GM12878 (cell line): ENCODE measurements at regions not wholly inside any gene's neighbourhood (a gene's known extent, or its start where the extent isn't known, plus 50 kb on each side); places are given as distances from the start of the nearest gene placed in this dataset.

Experiments used
- ATAC-seq: fragments of 200-7000 bp; cut with Tn5 transposase; 3 replicates; pipeline ENCODE4 v1.9.1; 2020; ENCODE audit warnings: mild to moderate bottlenecking, moderate library complexity
- BruUV-seq: library from RNA; stranded (reverse); fragments of 400-500 nt; replicated peaks from 2 replicates; lab custom pipeline; 2021; lab: Mats Ljungman, UMichigan
- CTCF ChIA-PET: fragments of 300-600 bp; sonication (Branson Sonifier 250); formaldehyde crosslinking; extraction: SDS; loops from one replicate; lab custom pipeline; 2021; ENCODE audit warnings: inconsistent platforms; lab: Yijun Ruan, JAX
- POLR2A ChIA-PET: fragments of 350-600 bp; formaldehyde crosslinking; extraction: SDS; loops from one replicate; lab custom pipeline; 2021; ENCODE audit warnings: inconsistent platforms; lab: Charles Lee
- RAD21 ChIA-PET: fragments of 300-600 bp; sonication (Branson Sonifier 250); formaldehyde crosslinking; loops from one replicate; lab custom pipeline; 2023; ENCODE audit warnings: antibody characterized with exemption; ENCODE audit not compliant: unreplicated experiment; lab: Charles Lee
- SMC1A ChIA-PET: fragments of 300-600 bp; sonication (Branson Sonifier 250); formaldehyde crosslinking; loops from one replicate; lab custom pipeline; 2023; ENCODE audit not compliant: unreplicated experiment, uncharacterized antibody; lab: Charles Lee
- DNase-seq: peaks from one replicate; pipeline ENCODE4 v3.0.0-alpha.2; 2011; ENCODE audit warnings: low read depth, low spot score
- FAIRE-seq: peaks from 3 replicates; lab custom pipeline; 2011; peaks lifted over from hg19 to GRCh38; lab: Jason Lieb, UNC
- H2AFZ ChIP-seq: 2 replicates; pipeline ENCODE4 v1.6.0; 2011; ENCODE audit warnings: low read depth, low read length, control low read depth; ENCODE audit not compliant: control insufficient read depth
- H3K27ac ChIP-seq: 2 replicates; pipeline ENCODE4 v1.5.1; 2011; ENCODE audit warnings: control low read depth; ENCODE audit not compliant: control insufficient read depth, insufficient read depth
- H3K27me3 ChIP-seq, 2 experiments: replicated peaks in 1 of 2; 2 replicates each; pipeline versions ENCODE4 v1.6.0 to v1.6.1; 2011; ENCODE audit warnings: low read length in 1 of 2; ENCODE audit not compliant: control insufficient read depth in 2 of 2, insufficient read depth in 2 of 2
- H3K36me3 ChIP-seq, 2 experiments: 2 replicates each; pipeline ENCODE4 v1.5.1; 2011; ENCODE audit warnings: low read length in 1 of 2; ENCODE audit not compliant: control insufficient read depth in 2 of 2, insufficient read depth in 2 of 2
- H3K4me1 ChIP-seq: 2 replicates; pipeline ENCODE4 v1.6.1; 2011; ENCODE audit warnings: mild to moderate bottlenecking, low read length, moderate library complexity, mixed read lengths; ENCODE audit not compliant: control insufficient read depth, insufficient read depth
- H3K4me2 ChIP-seq: 2 replicates; pipeline ENCODE4 v1.6.0; 2011; ENCODE audit warnings: control low read depth; ENCODE audit not compliant: control insufficient read depth, insufficient read depth
- H3K4me3 ChIP-seq: fragments of 200-600 bp; sonication (generic); 2 replicates; pipeline ENCODE4 v1.5.1; 2016
- H3K79me2 ChIP-seq: 2 replicates; pipeline ENCODE4 v1.6.0; 2011; ENCODE audit warnings: low read length; ENCODE audit not compliant: control insufficient read depth, insufficient read depth
- H3K9ac ChIP-seq: 2 replicates; pipeline ENCODE4 v1.8.0; 2011; ENCODE audit warnings: low read length, control low read depth, mixed read lengths; ENCODE audit not compliant: control insufficient read depth, insufficient read depth
- H3K9me3 ChIP-seq: replicated peaks from 3 replicates; pipeline ENCODE4 v1.5.1; 2011; ENCODE audit warnings: mild to moderate bottlenecking, low read length; ENCODE audit not compliant: control insufficient read depth, insufficient read depth
- H4K20me1 ChIP-seq: 2 replicates; pipeline ENCODE4 v1.6.0; 2011; ENCODE audit not compliant: control insufficient read depth, insufficient read depth
- BMI1 ChIP-seq: fragments of 450-650 bp; IDR thresholded peaks from 2 replicates; pipeline ENCODE4 v1.6.1; 2016; ENCODE audit warnings: mild to moderate bottlenecking, moderate library complexity, borderline replicate concordance
- E2F8 ChIP-seq: fragments of 450-650 bp; IDR thresholded peaks from 2 replicates; pipeline ENCODE4 v1.6.1; 2018; ENCODE audit warnings: mild to moderate bottlenecking, low read depth, moderate library complexity; ENCODE audit not compliant: partially characterized antibody
- HSF1 ChIP-seq: fragments of 150-350 bp; IDR thresholded peaks from 2 replicates; pipeline ENCODE4 v1.6.1; 2014; ENCODE audit warnings: mild to moderate bottlenecking, low read depth, low read length
- KDM1A ChIP-seq: fragments of 200-600 bp; sonication (generic); IDR thresholded peaks from 2 replicates; pipeline ENCODE4 v1.6.1; 2016; ENCODE audit warnings: borderline replicate concordance
- MLLT1 ChIP-seq: fragments of 450-650 bp; IDR thresholded peaks from 2 replicates; pipeline ENCODE4 v1.6.1; 2016; ENCODE audit warnings: mild to moderate bottlenecking
- WGBS: methylation state at CpG from one replicate; pipeline ENCODE4 v1.1.6; 2016; ENCODE audit warnings: low lambda C conversion rate; ENCODE audit not compliant: insufficient replicate concordance, insufficient coverage; ENCODE audit errors: missing lambda C conversion rate; 5-methylcytosine and 5-hydroxymethylcytosine counted together
- in situ Hi-C: fragments of 300-500 bp; cut with MboI; formaldehyde crosslinking; loops from 9 replicates; pipeline ENCODE4 v1.14.3; 2018; ENCODE audit warnings: mixed read lengths
- intact Hi-C: fragments of 100-400 bp; cut with micrococcal nuclease; formaldehyde crosslinking; loops from one replicate; pipeline ENCODE4 v1.14.2; 2022; ENCODE audit not compliant: unreplicated experiment

GRCh38 chr22:49301398-49302149, 526.1 kb downstream of the BRD1 start (continued):
- no peak for TF ChIP-seq HSF1

- no peaks in the 10 kb centered on the region for H4K20me1 ChIP-seq
- no peak overlapping the region for H3K27ac ChIP-seq
- POLR2A ChIA-PET, result no interaction called here
- WGBS, result 13% methylated on average over 10 of the region's 15 CpGs
- no peak for TF ChIP-seq E2F8
- no peak for TF ChIP-seq BMI1
- no peak for TF ChIP-seq KDM1A
- TF ChIP-seq MLLT1, result no peak
- RAD21 ChIA-PET, result no interaction called here
- no TSS peak for BruUV-seq
- H3K27me3 ChIP-seq, result no peaks in the 10 kb centered on the region
- H3K79me2 ChIP-seq, result no peaks in the 10 kb centered on the region
- CTCF ChIA-PET, result no interaction called here
- no peaks in the 10 kb centered on the region; the same call in 2 of the 3 replicates for H3K9me3 ChIP-seq
- ATAC-seq, result no peak
- SMC1A ChIA-PET, result no interaction called here
- H3K4me3 ChIP-seq, result no peak overlapping the region
- no peak for FAIRE-seq
- H3K4me2 ChIP-seq, result no peak overlapping the region
- intact Hi-C loops, result no loop called here
- no peak overlapping the region for H3K9ac ChIP-seq
- in situ Hi-C loops, result no loop called here
- H3K4me1 ChIP-seq, result no peaks in the 10 kb centered on the region
- H2AFZ ChIP-seq, result no peak overlapping the region
- H3K36me3 ChIP-seq, result no peaks in the 10 kb centered on the region
- DNase-seq, result no peak
These were observed 526.7 kb downstream of the BRD1 start for GRCh38 chr22:49300951-49301397.
